Kidney (tissue), 13 donors: ENCODE measurements at regions not wholly inside any gene's neighbourhood (a gene's known extent, or its start where the extent isn't known, plus 50 kb on each side); places are given as distances from the start of the nearest gene placed in this dataset.

Source experiments
- DNase-seq, 5 donors: peaks; one replicate each; pipeline ENCODE4 v3.0.0-alpha.2; 2013 to 2020
- FAIRE-seq: peaks from 2 replicates; lab custom pipeline; 2012; peaks lifted over from hg19 to GRCh38; lab: Jason Lieb, UNC
- H3K27ac ChIP-seq, 2 donors: one replicate each; pipeline ENCODE4 v1.7.0; 2013; ENCODE audit warnings: low read depth in 2 of 2, low read length in 2 of 2, inconsistent platforms in 1 of 2
- H3K27me3 ChIP-seq: one replicate; pipeline ENCODE4 v1.7.1; 2013; ENCODE audit warnings: low read length, inconsistent platforms; ENCODE audit not compliant: control insufficient read depth, insufficient read depth
- H3K36me3 ChIP-seq, 3 donors: one replicate each; pipeline versions ENCODE4 v1.7.0 to v1.7.1; 2013; ENCODE audit warnings: low read length in 3 of 3, control low read depth in 1 of 3, inconsistent platforms in 1 of 3; ENCODE audit not compliant: insufficient read depth in 3 of 3, control insufficient read depth in 2 of 3
- H3K4me1 ChIP-seq, 3 donors: one replicate each; pipeline versions ENCODE4 v1.7.0 to v1.7.1; 2013; ENCODE audit warnings: low read length in 3 of 3, inconsistent platforms in 1 of 3, low read depth in 1 of 3; ENCODE audit not compliant: control insufficient read depth in 2 of 3, insufficient read depth in 2 of 3
- H3K4me3 ChIP-seq, 3 donors: one replicate each; pipeline versions ENCODE4 v1.7.0 to v1.8.1; 2013; ENCODE audit warnings: low read length in 3 of 3, control low read depth in 1 of 3, inconsistent platforms in 1 of 3
- H3K9ac ChIP-seq, 3 donors: one replicate each; pipeline versions ENCODE4 v1.7.0 to v1.7.1; 2013; ENCODE audit warnings: low read length in 3 of 3, control low read depth in 1 of 3, inconsistent platforms in 1 of 3
- H3K9me3 ChIP-seq, 3 donors: one replicate each; pipeline versions ENCODE4 v1.7.0 to v1.7.1; 2013; ENCODE audit warnings: low read length in 3 of 3, control low read depth in 1 of 3, inconsistent platforms in 1 of 3; ENCODE audit not compliant: control insufficient read depth in 2 of 3, insufficient read depth in 1 of 3
- intact Hi-C: fragments of 100-400 bp; cut with DNase I; formaldehyde crosslinking; loops from one replicate; pipeline ENCODE4 v1.11.1; 2022
- TF ChIP-seq, protein P1 (sequence below): IDR thresholded peaks from 3 replicates; pipeline ENCODE4 v1.5.1; 2012; ENCODE audit warnings: mild to moderate bottlenecking, moderate library complexity, borderline replicate concordance; ENCODE audit not compliant: insufficient read depth; ENCODE audit errors: extremely low read depth
- donor health status: control.
- donor health status: control.
- donor health status: control.
- donor health status: control.
- donor health status: control.
- donor health status: DM: yes; HTN: yes; CAD: no.
- donor health status: Normal renal cell carcinoma (clear cell type).

DNA sequence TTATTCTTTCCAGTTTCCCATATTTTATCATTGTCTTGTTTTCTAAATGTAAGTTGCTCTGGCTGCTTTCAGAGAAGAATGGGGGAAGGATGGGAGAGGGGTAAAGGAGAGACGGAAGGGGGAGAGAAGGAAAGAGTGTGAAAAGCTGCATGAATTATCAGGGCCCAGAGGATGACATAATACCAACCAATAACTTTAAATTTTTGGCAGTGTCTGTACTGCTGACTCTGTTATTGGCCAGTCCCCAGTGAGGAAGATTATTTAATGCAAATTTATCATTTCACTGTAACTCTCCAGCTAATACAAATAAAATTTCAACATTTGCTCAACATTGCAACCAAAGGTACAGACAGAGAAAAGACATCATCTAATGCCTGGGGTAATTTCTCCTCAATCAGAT is 551.7 kb upstream of the CFAP20DC start:
- H3K9me3 ChIP-seq = no peaks in the 10 kb centered on the region
- peaks cover 0 to 5% (median 4%) of the 10 kb centered on the region in 3 donors for H3K4me1 ChIP-seq
- H3K36me3 ChIP-seq = no peaks in the 10 kb centered on the region
- TF ChIP-seq, protein P1, sequence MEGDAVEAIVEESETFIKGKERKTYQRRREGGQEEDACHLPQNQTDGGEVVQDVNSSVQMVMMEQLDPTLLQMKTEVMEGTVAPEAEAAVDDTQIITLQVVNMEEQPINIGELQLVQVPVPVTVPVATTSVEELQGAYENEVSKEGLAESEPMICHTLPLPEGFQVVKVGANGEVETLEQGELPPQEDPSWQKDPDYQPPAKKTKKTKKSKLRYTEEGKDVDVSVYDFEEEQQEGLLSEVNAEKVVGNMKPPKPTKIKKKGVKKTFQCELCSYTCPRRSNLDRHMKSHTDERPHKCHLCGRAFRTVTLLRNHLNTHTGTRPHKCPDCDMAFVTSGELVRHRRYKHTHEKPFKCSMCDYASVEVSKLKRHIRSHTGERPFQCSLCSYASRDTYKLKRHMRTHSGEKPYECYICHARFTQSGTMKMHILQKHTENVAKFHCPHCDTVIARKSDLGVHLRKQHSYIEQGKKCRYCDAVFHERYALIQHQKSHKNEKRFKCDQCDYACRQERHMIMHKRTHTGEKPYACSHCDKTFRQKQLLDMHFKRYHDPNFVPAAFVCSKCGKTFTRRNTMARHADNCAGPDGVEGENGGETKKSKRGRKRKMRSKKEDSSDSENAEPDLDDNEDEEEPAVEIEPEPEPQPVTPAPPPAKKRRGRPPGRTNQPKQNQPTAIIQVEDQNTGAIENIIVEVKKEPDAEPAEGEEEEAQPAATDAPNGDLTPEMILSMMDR = no peak
- H3K4me3 ChIP-seq = no peak overlapping the region
- H3K27ac ChIP-seq = no peak overlapping the region
- H3K9ac ChIP-seq = no peak overlapping the region
- no peaks in the 10 kb centered on the region for H3K27me3 ChIP-seq
- intact Hi-C loops = no loop called here
- FAIRE-seq (no peak), DNase-seq (no peak)

DNA sequence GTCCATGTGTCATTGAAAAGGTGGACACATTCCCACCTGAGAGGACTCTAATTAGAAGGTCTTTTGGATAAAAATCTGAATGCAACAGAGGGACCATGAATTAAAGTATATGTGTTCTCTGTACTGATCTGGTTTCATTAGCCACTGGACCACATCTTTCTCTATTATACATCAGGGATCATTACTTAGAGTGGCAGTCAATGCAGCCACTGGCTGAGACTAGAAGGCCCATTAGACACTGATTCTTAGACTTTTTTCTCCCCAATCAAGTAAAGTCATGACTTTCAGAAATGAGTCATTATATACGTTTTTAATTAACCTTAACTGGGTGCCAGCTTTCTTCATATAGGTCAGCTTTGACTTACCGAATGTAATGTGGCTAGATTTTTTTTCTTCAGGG is 550.8 kb upstream of the CFAP20DC start:
- no peak for FAIRE-seq

DNA sequence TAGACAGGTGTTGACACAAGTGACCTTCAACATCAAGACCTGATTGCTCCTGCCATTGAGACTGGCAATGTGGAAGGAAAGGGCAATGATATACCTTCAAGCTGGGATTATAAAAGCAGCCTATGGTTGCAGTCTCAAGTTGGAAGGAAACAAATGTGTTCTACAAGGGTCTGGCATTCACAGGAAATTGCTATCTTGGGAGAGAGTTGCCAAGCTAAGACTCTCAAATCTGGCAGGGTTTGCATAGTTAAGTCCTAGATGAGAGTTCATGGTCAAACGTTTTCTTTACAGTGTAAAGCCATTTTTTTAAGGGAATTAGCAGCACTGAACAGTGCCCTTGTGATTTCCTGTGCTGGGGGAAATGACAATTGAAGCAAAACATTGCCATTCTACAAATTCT is 546.9 kb upstream of the CFAP20DC start:
- FAIRE-seq (no peak), DNase-seq (no peak)
- TF ChIP-seq, protein P1 = no peak
- no peaks in the 10 kb centered on the region for H3K27me3 ChIP-seq
- intact Hi-C loops = no loop called here
- H3K27ac ChIP-seq = no peak overlapping the region
- H3K4me3 ChIP-seq = no peak overlapping the region
- H3K4me1 ChIP-seq = no peaks in the 10 kb centered on the region
- no peak overlapping the region for H3K9ac ChIP-seq
- H3K36me3 ChIP-seq = no peaks in the 10 kb centered on the region
- no peaks in the 10 kb centered on the region for H3K9me3 ChIP-seq

More for the DNA sequence above, 550.8 kb upstream of the CFAP20DC start:
- Histone ChIP-seq H3K36me3 (no peaks in the 10 kb centered on the region), H3K9me3 (no peaks in the 10 kb centered on the region), H3K4me3 (no peak overlapping the region), H3K4me1 (no peaks in the 10 kb centered on the region), H3K27ac (no peak overlapping the region), H3K9ac (no peak overlapping the region), H3K27me3 (no peaks in the 10 kb centered on the region)
- TF ChIP-seq, protein P1 = no peak
- intact Hi-C loops = no loop called here
- DNase-seq = no peak

DNA sequence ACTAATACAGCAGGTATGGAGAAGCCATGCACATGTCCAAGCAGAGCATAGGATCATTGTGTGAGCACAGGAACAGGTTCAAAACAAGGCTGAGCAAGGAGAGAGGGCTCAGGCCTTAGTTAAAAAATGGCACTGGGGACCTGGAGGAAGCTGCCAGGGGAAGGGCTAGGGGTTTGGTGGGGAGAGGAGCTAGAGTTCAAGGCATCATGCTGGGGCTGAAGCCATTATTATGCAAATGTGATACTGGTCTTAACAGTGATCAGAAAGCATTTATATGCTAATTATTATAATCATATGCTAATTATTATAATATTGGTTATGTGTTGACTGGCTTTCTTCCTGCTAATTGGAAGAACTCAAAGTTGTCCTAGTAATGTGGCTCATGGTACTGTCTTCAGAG is 546.0 kb upstream of the CFAP20DC start:
- no peak overlapping the region for H3K27ac ChIP-seq
- no peaks in the 10 kb centered on the region for H3K27me3 ChIP-seq
- intact Hi-C loops = no loop called here
- FAIRE-seq (no peak), DNase-seq (no peak)
- H3K36me3 ChIP-seq = no peaks in the 10 kb centered on the region
- H3K4me1 ChIP-seq = no peaks in the 10 kb centered on the region
- no peak overlapping the region for H3K4me3 ChIP-seq
- TF ChIP-seq, protein P1 = no peak
- H3K9me3 ChIP-seq = no peaks in the 10 kb centered on the region
- H3K9ac ChIP-seq = no peak overlapping the region
